Mesothelial cell of epicardium (in vitro differentiated cells): ENCODE measurements at regions not wholly inside any gene's neighbourhood (a gene's known extent, or its start where the extent isn't known, plus 50 kb on each side); places are given as distances from the start of the nearest gene placed in this dataset.
A peak's percentile ranks its signal among the peaks of the same experiment; 100 is the strongest.

Experiments
- DNase-seq, 2 experiments: peaks; one replicate each; pipeline ENCODE4 v3.0.0; 2021; ENCODE audit warnings: low spot score in 2 of 2; ENCODE audit not compliant: unreplicated experiment in 2 of 2
- H3K27ac Mint-ChIP-seq: 2 replicates; pipeline ENCODE4 v1.8.0; 2021; ENCODE audit warnings: mixed read lengths
- H3K27me3 Mint-ChIP-seq: 2 replicates; pipeline ENCODE4 v1.8.0; 2021; ENCODE audit warnings: low read depth, mixed read lengths
- H3K36me3 Mint-ChIP-seq: 2 replicates; pipeline ENCODE4 v1.8.0; 2021; ENCODE audit warnings: mixed read lengths
- H3K4me1 Mint-ChIP-seq: 2 replicates; pipeline ENCODE4 v1.8.0; 2021; ENCODE audit warnings: mixed read lengths
- H3K4me3 Mint-ChIP-seq: 2 replicates; pipeline ENCODE4 v1.8.0; 2021; ENCODE audit warnings: mild to moderate bottlenecking, moderate library complexity, mixed read lengths
- H3K9me3 Mint-ChIP-seq: 2 replicates; pipeline ENCODE4 v1.8.0; 2021; ENCODE audit warnings: mixed read lengths
- TF ChIP-seq, protein P1 (sequence below): fragments of 200-600 bp; sonication (generic); IDR thresholded peaks from one replicate; pipeline ENCODE4 v1.5.0; 2021; ENCODE audit warnings: antibody characterized with exemption; ENCODE audit not compliant: unreplicated experiment

DNA sequence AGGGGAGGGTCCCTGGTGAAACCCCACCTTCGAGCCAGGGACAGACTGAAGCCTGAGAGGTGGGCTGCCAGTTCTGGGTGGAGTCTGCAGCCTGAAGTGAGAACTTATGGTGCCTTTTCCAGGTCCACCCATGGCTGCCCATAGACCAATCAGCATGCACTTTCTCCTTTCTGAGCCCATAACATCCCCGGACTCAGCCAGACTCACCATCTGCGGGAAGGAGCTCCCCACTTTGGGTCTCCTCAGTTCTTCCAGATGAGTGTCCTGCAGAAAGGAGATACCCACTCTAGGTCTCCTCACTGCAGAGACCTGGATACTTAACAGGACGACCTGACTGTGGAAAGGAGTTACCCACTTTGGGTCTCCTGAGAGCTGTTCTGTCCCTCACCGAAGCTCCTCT lies 1673.4 kb upstream of the TMEFF2 start:
- Mint-ChIP-seq H3K36me3 (peaks cover 2% of the 10 kb centered on the region), H3K4me1 (no peaks in the 10 kb centered on the region), H3K9me3 (peaks cover 8% of the 10 kb centered on the region), H3K27ac (no peak overlapping the region), H3K27me3 (no peaks in the 10 kb centered on the region), H3K4me3 (no peak overlapping the region)
- no peak for DNase-seq
- TF ChIP-seq, protein P1, sequence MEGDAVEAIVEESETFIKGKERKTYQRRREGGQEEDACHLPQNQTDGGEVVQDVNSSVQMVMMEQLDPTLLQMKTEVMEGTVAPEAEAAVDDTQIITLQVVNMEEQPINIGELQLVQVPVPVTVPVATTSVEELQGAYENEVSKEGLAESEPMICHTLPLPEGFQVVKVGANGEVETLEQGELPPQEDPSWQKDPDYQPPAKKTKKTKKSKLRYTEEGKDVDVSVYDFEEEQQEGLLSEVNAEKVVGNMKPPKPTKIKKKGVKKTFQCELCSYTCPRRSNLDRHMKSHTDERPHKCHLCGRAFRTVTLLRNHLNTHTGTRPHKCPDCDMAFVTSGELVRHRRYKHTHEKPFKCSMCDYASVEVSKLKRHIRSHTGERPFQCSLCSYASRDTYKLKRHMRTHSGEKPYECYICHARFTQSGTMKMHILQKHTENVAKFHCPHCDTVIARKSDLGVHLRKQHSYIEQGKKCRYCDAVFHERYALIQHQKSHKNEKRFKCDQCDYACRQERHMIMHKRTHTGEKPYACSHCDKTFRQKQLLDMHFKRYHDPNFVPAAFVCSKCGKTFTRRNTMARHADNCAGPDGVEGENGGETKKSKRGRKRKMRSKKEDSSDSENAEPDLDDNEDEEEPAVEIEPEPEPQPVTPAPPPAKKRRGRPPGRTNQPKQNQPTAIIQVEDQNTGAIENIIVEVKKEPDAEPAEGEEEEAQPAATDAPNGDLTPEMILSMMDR, result no peak

DNA sequence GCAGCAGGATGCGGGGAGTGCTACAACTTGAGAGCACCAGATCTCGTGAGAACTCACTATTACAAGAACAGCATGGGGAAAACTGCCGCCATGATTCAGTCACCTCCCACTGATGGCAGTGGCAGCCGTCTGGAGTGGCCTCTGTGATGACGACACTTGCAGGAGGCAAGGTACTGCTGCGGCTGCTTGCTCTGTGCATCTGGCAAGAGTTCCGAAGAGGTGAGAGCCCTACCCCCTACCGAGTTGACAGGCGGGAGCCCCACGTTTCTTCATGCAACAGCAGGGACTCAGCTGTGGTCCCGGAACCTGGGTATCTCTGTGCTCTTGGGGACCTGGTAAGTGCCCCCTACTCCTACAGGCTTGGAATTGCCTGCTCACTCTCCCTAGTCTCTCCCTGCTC lies 1672.7 kb upstream of the TMEFF2 start:
- Mint-ChIP-seq H3K9me3 (peaks cover 8% of the 10 kb centered on the region), H3K27me3 (no peaks in the 10 kb centered on the region), H3K4me1 (no peaks in the 10 kb centered on the region), H3K36me3 (peaks cover 2% of the 10 kb centered on the region), H3K4me3 (no peak overlapping the region), H3K27ac (no peak overlapping the region)
- TF ChIP-seq, protein P1, result no peak
- DNase-seq, result no peak

DNA sequence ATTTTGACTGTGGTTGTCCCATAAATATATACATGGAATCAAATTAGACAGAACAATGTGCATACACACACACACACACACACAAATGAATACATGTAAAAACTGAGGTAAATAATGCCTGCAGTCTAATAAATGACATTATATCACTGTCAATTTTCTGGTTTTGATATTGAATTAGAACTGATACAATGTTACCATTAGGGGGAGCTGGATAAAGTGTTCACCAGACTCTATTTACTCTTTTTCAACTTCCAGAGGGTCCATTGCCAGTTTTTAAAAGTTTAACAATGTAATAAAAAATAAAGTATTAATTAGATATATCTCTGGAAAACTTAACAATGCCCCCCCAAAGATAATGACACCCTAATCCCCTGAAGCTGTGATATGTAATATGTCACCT lies 1666.8 kb upstream of the TMEFF2 start:
- H3K36me3 Mint-ChIP-seq, result no peaks in the 10 kb centered on the region
- H3K4me3 Mint-ChIP-seq, result no peak overlapping the region
- TF ChIP-seq, protein P1, result no peak
- H3K4me1 Mint-ChIP-seq, result no peaks in the 10 kb centered on the region
- no peaks in the 10 kb centered on the region for H3K9me3 Mint-ChIP-seq
- no peak for DNase-seq
- H3K27me3 Mint-ChIP-seq, result no peaks in the 10 kb centered on the region
- H3K27ac Mint-ChIP-seq, result no peak overlapping the region

DNA sequence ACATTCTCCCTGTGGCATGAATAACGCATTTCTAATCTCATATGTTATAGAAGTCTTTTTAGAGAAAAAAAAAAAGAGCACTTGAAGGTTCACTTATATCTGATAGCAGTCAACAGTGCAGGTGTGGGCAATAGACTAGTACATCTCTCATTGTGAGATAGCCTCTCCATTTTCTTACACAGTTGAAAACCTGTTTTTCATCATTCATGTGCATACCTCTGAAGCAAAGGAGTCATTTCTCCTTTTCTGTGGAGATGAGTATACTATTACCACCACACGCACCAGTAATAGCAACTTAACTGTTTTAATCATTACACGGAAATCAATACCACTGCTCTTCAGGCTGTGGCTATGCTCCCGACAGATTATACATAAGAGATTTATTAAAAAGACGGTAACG lies 1653.3 kb upstream of the TMEFF2 start:
- H3K36me3 Mint-ChIP-seq, result no peaks in the 10 kb centered on the region
- no peak for DNase-seq
- H3K27me3 Mint-ChIP-seq, result no peaks in the 10 kb centered on the region
- H3K9me3 Mint-ChIP-seq, result peaks cover 4% of the 10 kb centered on the region
- peaks cover 12% of the 10 kb centered on the region for H3K4me1 Mint-ChIP-seq
- no peak overlapping the region for H3K4me3 Mint-ChIP-seq
- no peak overlapping the region for H3K27ac Mint-ChIP-seq
- TF ChIP-seq, protein P1, result no peak

DNA sequence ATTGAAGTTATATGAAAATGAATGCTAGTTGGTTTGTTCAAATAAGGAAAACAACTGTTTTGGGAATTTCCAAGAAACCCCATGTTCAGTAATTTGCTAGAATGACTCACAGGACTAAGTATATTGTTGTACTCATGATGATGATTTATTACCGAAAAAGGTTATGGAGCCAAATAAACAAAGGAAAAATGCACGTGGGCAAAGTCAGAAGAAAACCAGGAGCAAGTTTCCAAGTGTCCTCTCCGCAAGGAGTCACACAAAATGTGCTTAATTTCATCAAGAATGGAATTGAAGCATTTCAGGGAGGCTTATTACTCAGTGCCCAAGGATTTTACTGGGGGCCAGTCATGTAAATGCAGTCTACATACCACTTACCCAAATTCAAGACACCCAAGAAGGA lies 1652.4 kb upstream of the TMEFF2 start:
- Mint-ChIP-seq H3K36me3 (no peaks in the 10 kb centered on the region), H3K4me3 (no peak overlapping the region), H3K9me3 (peaks cover 4% of the 10 kb centered on the region), H3K4me1 (peaks cover 12% of the 10 kb centered on the region), H3K27ac (peak overlapping the region; percentile 30), H3K27me3 (no peaks in the 10 kb centered on the region)
- no peak for DNase-seq
- TF ChIP-seq, protein P1, result no peak

- peaks cover 4% of the 10 kb centered on the region for H3K9me3 Mint-ChIP-seq
- H3K36me3 Mint-ChIP-seq, result no peaks in the 10 kb centered on the region
- TF ChIP-seq, protein P1, result no peak
- no peaks in the 10 kb centered on the region for H3K27me3 Mint-ChIP-seq
- H3K27ac Mint-ChIP-seq, result no peak overlapping the region
- no peak for DNase-seq
- no peak overlapping the region for H3K4me3 Mint-ChIP-seq
- peaks cover 18% of the 10 kb centered on the region for H3K4me1 Mint-ChIP-seq
Observed at GRCh38 chr2:193845604-193846003, 1650.9 kb upstream of the TMEFF2 start.
